Lower leg skin (tissue), 3 donors: ENCODE measurements at regions not wholly inside any gene's neighbourhood (a gene's known extent, or its start where the extent isn't known, plus 50 kb on each side); places are given as distances from the start of the nearest gene placed in this dataset.

Experiments
- POLR2A ChIP-seq, 2 donors: fragments of 450-650 bp; IDR thresholded peaks; one replicate each; pipeline ENCODE4 v1.6.1; 2016 to 2017; ENCODE audit warnings: antibody characterized with exemption in 2 of 2, mild to moderate bottlenecking in 1 of 2, moderate library complexity in 1 of 2
- TF ChIP-seq, protein P1 (sequence below), 3 donors: fragments of 450-650 bp; IDR thresholded peaks; one replicate each; pipeline ENCODE4 v1.5.1; 2016; ENCODE audit warnings: antibody characterized with exemption in 3 of 3, mild to moderate bottlenecking in 3 of 3, moderate library complexity in 2 of 3

DNA sequence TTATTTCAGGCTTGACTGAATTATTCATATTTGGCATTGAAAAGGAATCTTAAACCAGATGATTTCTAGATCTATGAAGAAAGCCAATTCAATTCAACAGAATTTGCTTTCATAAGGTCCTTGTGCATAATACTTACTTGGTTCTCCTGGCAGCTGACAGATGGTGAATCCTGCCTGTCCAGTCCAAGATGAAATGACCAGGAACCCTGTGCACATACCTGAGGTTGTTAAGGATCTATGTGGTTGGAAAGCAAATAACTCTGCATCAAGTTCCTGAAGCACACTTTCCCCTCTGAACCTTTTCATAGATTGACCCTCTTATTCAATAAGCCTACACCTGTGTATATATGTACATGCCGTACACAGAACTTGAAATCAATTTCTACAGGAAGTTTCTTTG, 562.7 kb downstream of the PPARGC1A start:
- TF ChIP-seq, protein P1, sequence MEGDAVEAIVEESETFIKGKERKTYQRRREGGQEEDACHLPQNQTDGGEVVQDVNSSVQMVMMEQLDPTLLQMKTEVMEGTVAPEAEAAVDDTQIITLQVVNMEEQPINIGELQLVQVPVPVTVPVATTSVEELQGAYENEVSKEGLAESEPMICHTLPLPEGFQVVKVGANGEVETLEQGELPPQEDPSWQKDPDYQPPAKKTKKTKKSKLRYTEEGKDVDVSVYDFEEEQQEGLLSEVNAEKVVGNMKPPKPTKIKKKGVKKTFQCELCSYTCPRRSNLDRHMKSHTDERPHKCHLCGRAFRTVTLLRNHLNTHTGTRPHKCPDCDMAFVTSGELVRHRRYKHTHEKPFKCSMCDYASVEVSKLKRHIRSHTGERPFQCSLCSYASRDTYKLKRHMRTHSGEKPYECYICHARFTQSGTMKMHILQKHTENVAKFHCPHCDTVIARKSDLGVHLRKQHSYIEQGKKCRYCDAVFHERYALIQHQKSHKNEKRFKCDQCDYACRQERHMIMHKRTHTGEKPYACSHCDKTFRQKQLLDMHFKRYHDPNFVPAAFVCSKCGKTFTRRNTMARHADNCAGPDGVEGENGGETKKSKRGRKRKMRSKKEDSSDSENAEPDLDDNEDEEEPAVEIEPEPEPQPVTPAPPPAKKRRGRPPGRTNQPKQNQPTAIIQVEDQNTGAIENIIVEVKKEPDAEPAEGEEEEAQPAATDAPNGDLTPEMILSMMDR (IDR thresholded peaks at IDR 0.05) = no peak
- TF ChIP-seq POLR2A (IDR thresholded peaks at IDR 0.05) = no peak
